CD8-positive, alpha-beta memory T cell (primary cell): ENCODE measurements at regions not wholly inside any gene's neighbourhood (a gene's known extent, or its start where the extent isn't known, plus 50 kb on each side); places are given as distances from the start of the nearest gene placed in this dataset.
"Not testable (repeated sequence)": the region's sequence is repeated elsewhere in the genome, so short reads cannot be mapped to it uniquely, and the experiment has no call there.

ENCODE experiments used
- CTCF ChIA-PET: fragments of 350-600 bp; sonication (Branson Sonifier 250); formaldehyde crosslinking; loops from one replicate; lab custom pipeline; 2021; ENCODE audit warnings: antibody characterized with exemption; lab: Charles Lee
- POLR2A ChIA-PET: fragments of 350-600 bp; sonication (Branson Sonifier 250); formaldehyde crosslinking; loops from one replicate; lab custom pipeline; 2021; ENCODE audit warnings: antibody characterized with exemption; lab: Charles Lee
- DNase-seq, 5 donors: peaks; one replicate each; pipeline versions ENCODE4 v3.0.0 to v3.0.0-alpha.2; 2020 to 2022; ENCODE audit warnings: mixed read lengths in 1 of 5
- H3K27ac ChIP-seq: one replicate; pipeline ENCODE4 v1.7.0; 2013; ENCODE audit warnings: low read depth, mild to moderate bottlenecking, low read length, moderate library complexity
- H3K27me3 ChIP-seq: 2 replicates; pipeline ENCODE4 v1.7.0; 2013; ENCODE audit warnings: low read length, mild to moderate bottlenecking; ENCODE audit not compliant: insufficient read depth, poor library complexity, severe bottlenecking
- H3K36me3 ChIP-seq: 2 replicates; pipeline ENCODE4 v1.7.0; 2013; ENCODE audit warnings: mild to moderate bottlenecking, low read length, moderate library complexity; ENCODE audit not compliant: insufficient read depth
- H3K4me1 ChIP-seq: 2 replicates; pipeline ENCODE4 v1.7.0; 2013; ENCODE audit warnings: mild to moderate bottlenecking, low read length, moderate library complexity; ENCODE audit not compliant: insufficient read depth
- H3K4me3 ChIP-seq: 2 replicates; pipeline ENCODE4 v1.7.0; 2013; ENCODE audit warnings: mild to moderate bottlenecking, low read length
- H3K9me3 ChIP-seq: 2 replicates; pipeline ENCODE4 v1.7.0; 2013; ENCODE audit warnings: mild to moderate bottlenecking, low read length
- H3K27ac Mint-ChIP-seq, 8 donors: one replicate each; pipeline ENCODE4 v1.8.0; 2020 to 2021; ENCODE audit warnings: mixed read lengths in 8 of 8, mild to moderate bottlenecking in 6 of 8, inconsistent platforms in 3 of 8, moderate library complexity in 3 of 8
- H3K27me3 Mint-ChIP-seq, 2 donors: one replicate each; pipeline ENCODE4 v1.8.0; 2020 to 2021; ENCODE audit warnings: mixed read lengths in 2 of 2, mild to moderate bottlenecking in 1 of 2, moderate library complexity in 1 of 2
- H3K36me3 Mint-ChIP-seq, 3 donors: one replicate each; pipeline ENCODE4 v1.8.0; 2020 to 2021; ENCODE audit warnings: mixed read lengths in 3 of 3, inconsistent platforms in 1 of 3, mild to moderate bottlenecking in 1 of 3
- H3K4me1 Mint-ChIP-seq, 3 donors: one replicate each; pipeline ENCODE4 v1.8.0; 2020 to 2021; ENCODE audit warnings: mixed read lengths in 3 of 3, inconsistent platforms in 1 of 3, mild to moderate bottlenecking in 1 of 3
- H3K4me3 Mint-ChIP-seq, 7 donors: one replicate each; pipeline ENCODE4 v1.8.0; 2020 to 2021; ENCODE audit warnings: mixed read lengths in 7 of 7, mild to moderate bottlenecking in 6 of 7, moderate library complexity in 4 of 7, inconsistent platforms in 2 of 7
- H3K9me3 Mint-ChIP-seq, 5 donors: one replicate each; pipeline ENCODE4 v1.8.0; 2020 to 2022; ENCODE audit warnings: mixed read lengths in 5 of 5, mild to moderate bottlenecking in 3 of 5, moderate library complexity in 2 of 5, inconsistent platforms in 1 of 5

DNA sequence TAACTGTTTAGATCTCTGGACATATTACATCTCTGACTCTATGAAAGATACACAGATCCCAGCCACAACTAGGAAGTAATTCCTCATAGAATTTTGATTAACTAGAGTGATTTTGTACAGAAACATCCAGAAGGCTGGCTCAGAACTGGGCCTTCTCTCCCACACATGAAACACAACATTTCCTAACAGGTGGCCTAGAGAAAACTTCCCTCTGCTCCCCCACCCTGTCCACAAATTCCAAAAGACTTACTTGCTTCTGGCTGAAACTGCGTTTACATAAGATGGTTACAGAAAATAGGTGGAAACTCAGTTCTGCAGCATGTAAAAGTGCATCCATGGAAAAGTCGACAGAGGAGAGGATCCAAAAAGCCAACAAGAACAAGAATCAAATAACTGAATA is 132.9 kb downstream of the FZD1 start:
- Mint-ChIP-seq H3K4me1 (no peaks in the 10 kb centered on the region), H3K27me3 (no peaks in the 10 kb centered on the region), H3K36me3 (no peaks in the 10 kb centered on the region), H3K4me3 (no peak overlapping the region), H3K27ac (no peak overlapping the region), H3K9me3 (peaks cover 0 to 11% (median 6%) of the 10 kb centered on the region in 5 donors)
- H3K4me1 ChIP-seq, result no peaks in the 10 kb centered on the region
- POLR2A ChIA-PET, result no interaction called here
- CTCF ChIA-PET, result no interaction called here
- no peaks in the 10 kb centered on the region for H3K27me3 ChIP-seq
- no peak for DNase-seq
- no peaks in the 10 kb centered on the region for H3K36me3 ChIP-seq
- H3K27ac ChIP-seq, result no peak overlapping the region
- no peak overlapping the region for H3K4me3 ChIP-seq
- H3K9me3 ChIP-seq, result no peaks in the 10 kb centered on the region

DNA sequence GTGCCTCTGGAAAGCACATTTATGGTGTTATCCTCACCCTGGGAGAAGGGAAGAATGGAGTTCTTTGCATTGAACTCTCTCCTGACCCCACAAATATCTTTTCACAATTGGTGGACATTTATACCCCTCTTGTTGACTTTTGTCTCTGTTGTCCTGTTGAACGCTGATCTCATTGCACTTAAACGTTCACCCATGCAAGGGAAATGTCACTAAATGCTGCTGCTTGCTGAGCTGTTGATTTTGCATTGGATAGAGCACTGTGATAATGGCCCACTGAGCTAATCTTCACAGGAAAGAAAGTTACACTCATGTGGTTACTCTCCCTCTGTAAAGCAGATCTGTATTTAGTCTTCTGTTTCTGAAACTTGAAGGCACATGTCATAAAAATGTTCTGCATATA is 133.4 kb downstream of the FZD1 start:
- Histone ChIP-seq H3K4me1 (no peaks in the 10 kb centered on the region), H3K9me3 (no peaks in the 10 kb centered on the region), H3K27me3 (no peaks in the 10 kb centered on the region), H3K4me3 (no peak overlapping the region), H3K27ac (no peak overlapping the region), H3K36me3 (no peaks in the 10 kb centered on the region)
- ChIA-PET POLR2A (no interaction called here), CTCF (no interaction called here)
- Mint-ChIP-seq H3K4me1 (no peaks in the 10 kb centered on the region), H3K27ac (no peak overlapping the region), H3K4me3 (no peak overlapping the region), H3K27me3 (no peaks in the 10 kb centered on the region), H3K9me3 (peaks cover 0 to 14% (median 6%) of the 10 kb centered on the region in 5 donors), H3K36me3 (no peaks in the 10 kb centered on the region)
- no peak for DNase-seq

DNA sequence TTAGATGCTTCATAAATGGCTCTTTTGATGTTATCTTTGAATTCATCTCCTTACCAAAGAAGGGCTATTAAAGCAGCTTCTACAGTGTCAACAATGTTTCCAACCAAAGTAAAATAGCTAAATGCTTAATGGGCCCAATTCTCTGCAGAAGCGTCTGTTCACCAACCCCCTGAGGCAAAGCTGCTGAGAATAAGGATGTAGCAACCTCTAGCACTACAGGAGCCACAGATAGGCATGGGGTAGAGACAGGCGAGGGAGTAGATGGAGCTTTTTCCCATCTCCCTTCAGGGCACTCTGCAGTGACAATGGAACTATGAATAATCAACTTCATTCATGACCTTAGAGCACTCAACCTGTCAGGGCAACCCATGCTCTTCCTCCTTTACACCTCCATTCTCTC is 134.1 kb downstream of the FZD1 start:
- CTCF ChIA-PET, result no interaction called here

DNA sequence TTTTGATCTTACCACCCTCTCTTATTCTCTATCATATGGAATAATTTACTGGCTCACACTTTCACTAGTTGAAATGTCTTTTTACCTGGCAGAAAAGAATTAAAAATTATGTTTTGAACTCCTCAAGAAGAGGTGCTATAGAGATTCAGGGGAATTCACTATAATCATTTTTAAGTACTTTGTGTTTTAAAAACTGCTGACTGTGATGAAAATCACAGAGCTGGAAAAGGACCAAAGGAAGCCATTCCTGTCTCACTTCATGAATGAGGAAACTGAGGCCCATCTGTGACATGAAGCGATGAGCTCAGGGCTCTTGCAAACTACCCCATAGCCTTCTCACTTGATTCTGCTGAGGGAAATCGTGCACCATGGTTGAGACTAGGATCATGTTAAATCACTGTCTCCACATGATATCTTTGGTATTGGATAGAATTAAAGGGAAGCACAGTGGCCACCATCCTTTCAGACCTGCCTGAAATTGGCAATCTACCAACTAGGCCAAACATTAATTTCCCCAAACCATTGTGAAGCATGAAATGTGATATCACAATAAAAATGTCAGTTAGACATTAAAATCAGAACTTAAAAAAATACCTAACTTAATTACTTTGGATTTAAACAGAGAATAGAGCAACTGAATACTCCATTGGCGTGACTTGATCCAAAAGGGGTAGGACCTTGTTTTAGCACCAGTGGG is 141.0 kb downstream of the FZD1 start:
- no peak overlapping the region for H3K4me3 Mint-ChIP-seq
- no peak for DNase-seq
- H3K27ac ChIP-seq, result no peak overlapping the region
- H3K27me3 Mint-ChIP-seq, result no peaks in the 10 kb centered on the region
- H3K36me3 ChIP-seq, result no peaks in the 10 kb centered on the region
- no peaks in the 10 kb centered on the region for H3K4me1 ChIP-seq
- no peaks in the 10 kb centered on the region for H3K27me3 ChIP-seq
- ChIA-PET CTCF (no interaction called here), POLR2A (no interaction called here)
- peaks cover under 1 to 8% (median 5%) of the 10 kb centered on the region in 5 donors for H3K9me3 Mint-ChIP-seq
- no peak overlapping the region for H3K4me3 ChIP-seq
- H3K4me1 Mint-ChIP-seq, result no peaks in the 10 kb centered on the region
- H3K9me3 ChIP-seq, result no peaks in the 10 kb centered on the region
- H3K36me3 Mint-ChIP-seq, result no peaks in the 10 kb centered on the region
- H3K27ac Mint-ChIP-seq, result no peak overlapping the region

More for the DNA sequence above, 134.1 kb downstream of the FZD1 start:
- Mint-ChIP-seq H3K27me3 (no peaks in the 10 kb centered on the region), H3K9me3 (peaks cover 0 to 14% (median 9%) of the 10 kb centered on the region in 5 donors), H3K36me3 (no peaks in the 10 kb centered on the region), H3K27ac (no peak overlapping the region), H3K4me1 (no peaks in the 10 kb centered on the region), H3K4me3 (no peak overlapping the region)
- no peak for DNase-seq
- Histone ChIP-seq H3K9me3 (no peaks in the 10 kb centered on the region), H3K4me1 (no peaks in the 10 kb centered on the region), H3K27me3 (no peaks in the 10 kb centered on the region), H3K27ac (no peak overlapping the region), H3K4me3 (no peak overlapping the region), H3K36me3 (no peaks in the 10 kb centered on the region)
- POLR2A ChIA-PET, result no interaction called here

DNA sequence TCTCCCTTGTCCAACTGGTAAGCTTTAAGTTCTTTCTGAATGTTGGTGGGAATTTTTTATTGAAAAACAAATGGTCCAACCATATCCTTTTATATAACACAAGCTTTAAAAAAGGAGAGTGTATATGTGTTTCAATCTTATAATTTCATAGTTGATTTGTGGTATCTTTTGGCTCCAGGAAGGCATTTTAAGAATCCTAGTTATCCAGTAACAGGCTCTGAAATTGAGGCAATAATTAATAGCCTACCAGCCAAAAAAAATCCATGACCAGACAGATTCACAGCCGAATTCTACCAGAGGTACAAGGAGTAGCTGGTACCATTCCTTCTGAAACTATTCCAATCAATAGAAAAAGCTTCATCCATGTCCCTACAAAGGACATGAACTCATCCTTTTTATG is 141.6 kb downstream of the FZD1 start:
- H3K27me3 ChIP-seq, H3K27ac Mint-ChIP-seq, H3K9me3 Mint-ChIP-seq, H3K4me1 Mint-ChIP-seq, H3K4me3 ChIP-seq, DNase-seq, H3K27ac ChIP-seq, H3K36me3 Mint-ChIP-seq, H3K4me1 ChIP-seq, POLR2A ChIA-PET, H3K9me3 ChIP-seq, H3K36me3 ChIP-seq, H3K27me3 Mint-ChIP-seq, H3K4me3 Mint-ChIP-seq, CTCF ChIA-PET: not testable (repeated sequence)

DNA sequence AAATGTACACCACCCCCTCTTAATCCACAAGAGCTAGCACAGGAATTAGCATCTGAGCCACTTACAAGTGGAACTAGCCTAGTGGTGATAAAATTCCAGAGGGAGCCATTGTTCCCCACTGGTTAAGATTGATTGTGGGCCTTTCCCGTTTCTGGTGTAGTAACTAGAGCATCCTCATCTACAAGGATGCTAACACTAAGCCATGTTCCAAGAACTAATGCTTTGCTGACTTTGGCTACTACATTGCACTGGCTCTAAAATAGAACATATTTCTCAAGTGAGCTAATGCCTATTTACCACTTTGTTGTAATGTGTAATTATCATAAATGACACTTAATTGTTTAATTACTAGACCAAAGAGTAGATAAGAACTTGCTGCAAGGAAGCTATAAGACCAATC is 143.7 kb downstream of the FZD1 start:
- H3K36me3 ChIP-seq, result no peaks in the 10 kb centered on the region
- Mint-ChIP-seq H3K36me3 (no peaks in the 10 kb centered on the region), H3K27me3 (no peaks in the 10 kb centered on the region), H3K4me3 (no peak overlapping the region), H3K9me3 (peaks cover 0 to 9% (median 0%) of the 10 kb centered on the region in 5 donors), H3K27ac (no peak overlapping the region), H3K4me1 (no peaks in the 10 kb centered on the region)
- no peaks in the 10 kb centered on the region for H3K4me1 ChIP-seq
- CTCF ChIA-PET, result no interaction called here
- no peak for DNase-seq
- no peak overlapping the region for H3K27ac ChIP-seq
- no peaks in the 10 kb centered on the region for H3K27me3 ChIP-seq
- H3K4me3 ChIP-seq, result no peak overlapping the region
- no peaks in the 10 kb centered on the region for H3K9me3 ChIP-seq
- POLR2A ChIA-PET, result no interaction called here

DNA sequence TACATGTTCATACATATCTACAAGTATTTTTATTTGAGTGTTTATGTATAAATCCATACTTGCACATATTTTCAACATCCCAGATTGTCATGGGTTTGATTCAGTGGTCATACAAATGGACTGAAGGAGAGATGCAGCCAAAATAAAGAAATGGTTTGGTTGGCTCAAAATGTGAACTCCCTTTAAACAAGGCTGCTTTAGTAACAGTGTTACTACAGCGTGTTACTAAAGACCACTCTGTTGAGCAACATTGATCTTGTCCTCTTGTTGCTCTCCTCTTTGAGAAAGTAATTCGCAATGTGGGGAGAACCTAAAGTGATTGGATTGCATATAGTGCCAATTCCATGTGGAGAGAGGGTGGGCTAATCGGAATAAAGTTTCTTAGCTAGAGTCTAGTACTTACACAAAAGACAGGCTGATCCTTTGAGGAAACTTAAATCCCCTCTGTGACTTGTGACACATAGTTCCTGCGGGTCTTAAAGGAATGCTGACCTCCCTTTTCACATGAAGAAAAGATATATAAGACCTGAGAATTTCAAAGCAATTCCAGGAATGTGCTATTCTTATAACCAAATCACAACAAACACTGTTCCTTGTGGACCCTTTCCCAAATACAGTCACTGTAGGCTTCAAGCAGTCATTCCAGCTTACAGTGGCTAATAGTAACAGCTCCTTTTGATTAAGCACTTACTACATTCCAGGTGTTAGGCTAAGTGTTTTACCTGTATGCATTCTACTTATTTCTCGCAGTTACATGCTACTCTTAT is 144.3 kb downstream of the FZD1 start:
- ChIA-PET CTCF (no interaction called here), POLR2A (no interaction called here)
- Histone ChIP-seq H3K27ac (no peak overlapping the region), H3K4me3 (no peak overlapping the region), H3K9me3 (no peaks in the 10 kb centered on the region), H3K4me1 (no peaks in the 10 kb centered on the region), H3K36me3 (no peaks in the 10 kb centered on the region), H3K27me3 (no peaks in the 10 kb centered on the region)
- Mint-ChIP-seq H3K4me1 (no peaks in the 10 kb centered on the region), H3K36me3 (no peaks in the 10 kb centered on the region), H3K4me3 (no peak overlapping the region), H3K27ac (no peak overlapping the region), H3K9me3 (peaks cover 0 to 7% (median 0%) of the 10 kb centered on the region in 5 donors), H3K27me3 (peaks cover 0 to 2% of the 10 kb centered on the region in 2 donors)
- DNase-seq, result no peak

DNA sequence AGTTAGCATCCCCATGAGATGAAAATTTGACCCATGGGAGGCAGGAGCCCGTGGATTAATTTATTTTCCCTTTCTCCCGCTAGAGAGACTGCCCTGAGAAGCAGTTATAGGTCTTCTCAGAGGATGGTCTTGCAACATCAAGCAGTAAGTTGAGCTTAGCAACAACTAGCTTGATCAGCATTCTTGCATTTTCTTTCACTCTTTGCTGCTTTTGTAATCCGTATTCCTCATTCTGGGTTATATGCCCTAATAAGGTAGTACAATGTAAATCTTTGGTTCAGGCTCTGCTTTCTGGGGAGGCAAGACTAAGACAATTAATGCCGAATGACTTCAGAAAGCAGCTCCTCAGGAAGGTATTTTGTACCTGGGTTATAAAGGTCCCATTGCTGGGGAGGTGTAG is 146.8 kb downstream of the FZD1 start:
- H3K4me3 ChIP-seq, result no peak overlapping the region
- ChIA-PET POLR2A (no interaction called here), CTCF (no interaction called here)
- no peaks in the 10 kb centered on the region for H3K36me3 ChIP-seq
- no peak overlapping the region for H3K4me3 Mint-ChIP-seq
- H3K27ac Mint-ChIP-seq, result no peak overlapping the region
- no peak for DNase-seq
- H3K36me3 Mint-ChIP-seq, result no peaks in the 10 kb centered on the region
- no peaks in the 10 kb centered on the region for H3K4me1 ChIP-seq
- no peak overlapping the region for H3K27ac ChIP-seq
- no peaks in the 10 kb centered on the region for H3K27me3 ChIP-seq
- no peaks in the 10 kb centered on the region for H3K9me3 ChIP-seq
- no peaks in the 10 kb centered on the region for H3K4me1 Mint-ChIP-seq
- peaks cover 0 to 2% of the 10 kb centered on the region in 2 donors for H3K27me3 Mint-ChIP-seq
- H3K9me3 Mint-ChIP-seq, result peaks cover 0 to 7% (median 2%) of the 10 kb centered on the region in 5 donors
